D721Med (cell line): ENCODE measurements at regions not wholly inside any gene's neighbourhood (a gene's known extent, or its start where the extent isn't known, plus 50 kb on each side); places are given as distances from the start of the nearest gene placed in this dataset.

Source experiments
- DNase-seq: peaks from one replicate; pipeline ENCODE4 v3.0.0; 2011; ENCODE audit warnings: low spot score; ENCODE audit not compliant: insufficient read length
- FAIRE-seq: peaks from 2 replicates; lab custom pipeline; 2011; peaks lifted over from hg19 to GRCh38; lab: Jason Lieb, UNC
- TF ChIP-seq, protein P1 (sequence below): IDR thresholded peaks from 2 replicates; pipeline ENCODE4 v1.5.1; 2012; ENCODE audit warnings: mild to moderate bottlenecking, control low read depth; ENCODE audit not compliant: insufficient read depth; ENCODE audit errors: missing control alignments

- no peak for FAIRE-seq
- TF ChIP-seq, protein P1, sequence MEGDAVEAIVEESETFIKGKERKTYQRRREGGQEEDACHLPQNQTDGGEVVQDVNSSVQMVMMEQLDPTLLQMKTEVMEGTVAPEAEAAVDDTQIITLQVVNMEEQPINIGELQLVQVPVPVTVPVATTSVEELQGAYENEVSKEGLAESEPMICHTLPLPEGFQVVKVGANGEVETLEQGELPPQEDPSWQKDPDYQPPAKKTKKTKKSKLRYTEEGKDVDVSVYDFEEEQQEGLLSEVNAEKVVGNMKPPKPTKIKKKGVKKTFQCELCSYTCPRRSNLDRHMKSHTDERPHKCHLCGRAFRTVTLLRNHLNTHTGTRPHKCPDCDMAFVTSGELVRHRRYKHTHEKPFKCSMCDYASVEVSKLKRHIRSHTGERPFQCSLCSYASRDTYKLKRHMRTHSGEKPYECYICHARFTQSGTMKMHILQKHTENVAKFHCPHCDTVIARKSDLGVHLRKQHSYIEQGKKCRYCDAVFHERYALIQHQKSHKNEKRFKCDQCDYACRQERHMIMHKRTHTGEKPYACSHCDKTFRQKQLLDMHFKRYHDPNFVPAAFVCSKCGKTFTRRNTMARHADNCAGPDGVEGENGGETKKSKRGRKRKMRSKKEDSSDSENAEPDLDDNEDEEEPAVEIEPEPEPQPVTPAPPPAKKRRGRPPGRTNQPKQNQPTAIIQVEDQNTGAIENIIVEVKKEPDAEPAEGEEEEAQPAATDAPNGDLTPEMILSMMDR = no peak
- DNase-seq = no peak
Measured at GRCh38 chr18:25686960-25687500, 335.1 kb upstream of the ZNF521 start.

DNA sequence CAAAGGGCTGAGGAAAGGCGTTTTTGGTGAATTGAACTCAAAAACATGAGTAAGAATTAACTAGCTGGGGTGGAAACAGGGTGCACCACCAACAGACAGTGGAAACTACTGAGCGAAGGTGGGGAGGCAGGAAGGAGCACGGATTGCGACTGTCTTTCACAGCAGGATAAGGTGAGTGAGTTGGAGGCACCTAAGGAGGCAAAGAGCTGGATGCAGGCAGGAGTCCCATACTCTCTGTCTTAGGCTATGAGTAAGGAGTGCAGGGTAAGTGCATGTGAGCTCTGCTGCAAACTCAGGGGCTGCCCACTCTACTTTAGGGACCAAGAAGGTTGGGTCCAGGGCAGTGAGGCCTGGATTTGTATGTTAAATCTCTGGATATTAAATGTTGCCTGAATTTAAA, 333.1 kb upstream of the ZNF521 start:
- TF ChIP-seq, protein P1 = no peak
- FAIRE-seq (no peak), DNase-seq (no peak)

DNA sequence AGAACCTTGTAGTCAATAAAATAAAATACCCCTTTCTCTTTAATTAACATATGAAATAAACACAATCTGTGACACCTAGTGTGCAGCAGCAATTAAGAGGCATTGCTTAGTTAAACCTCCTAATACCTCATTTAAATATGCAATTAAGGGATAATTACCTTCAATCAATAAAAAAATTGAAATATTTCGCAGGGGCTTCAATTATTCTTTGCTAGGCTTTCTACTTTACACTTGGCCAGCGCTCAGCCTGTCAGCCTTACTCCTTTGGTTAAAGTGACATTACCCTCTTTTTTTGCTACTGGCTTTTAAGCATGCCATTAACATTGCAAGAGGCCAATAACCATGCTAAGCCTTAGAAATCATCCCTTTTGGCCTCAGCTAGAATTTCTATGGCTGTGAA, 327.5 kb upstream of the ZNF521 start:
- TF ChIP-seq, protein P1 = no peak
- FAIRE-seq (no peak), DNase-seq (no peak)

DNA sequence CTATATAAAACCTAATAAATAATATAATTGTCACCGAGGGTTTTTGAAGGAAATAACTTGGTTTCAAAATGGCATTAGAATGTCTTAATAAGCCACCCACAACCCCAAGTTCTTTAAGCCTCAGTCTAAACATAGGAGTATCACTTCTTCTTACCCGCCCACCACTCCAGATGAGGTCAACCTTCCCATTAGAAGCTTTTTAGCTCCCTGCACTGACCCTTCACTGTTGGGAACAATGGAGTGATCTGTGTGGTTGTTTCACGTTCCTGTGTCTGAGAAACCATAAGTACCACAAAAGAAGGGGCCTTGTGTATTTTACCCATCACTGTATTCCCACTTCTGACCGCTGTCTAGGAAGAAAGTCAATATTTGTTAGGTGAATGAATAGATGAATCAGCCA, 326.3 kb upstream of the ZNF521 start:
- no peak for FAIRE-seq
- TF ChIP-seq, protein P1 = no peak
- no peak for DNase-seq

- DNase-seq (no peak), FAIRE-seq (no peak)
- TF ChIP-seq, protein P1 = no peak
Measured at GRCh38 chr18:25675123-25675850, 323.3 kb upstream of the ZNF521 start.

GRCh38 chr18:25674183-25674582, 322.2 kb upstream of the ZNF521 start:
- DNase-seq (no peak), FAIRE-seq (no peak)
- TF ChIP-seq, protein P1 = no peak

DNA sequence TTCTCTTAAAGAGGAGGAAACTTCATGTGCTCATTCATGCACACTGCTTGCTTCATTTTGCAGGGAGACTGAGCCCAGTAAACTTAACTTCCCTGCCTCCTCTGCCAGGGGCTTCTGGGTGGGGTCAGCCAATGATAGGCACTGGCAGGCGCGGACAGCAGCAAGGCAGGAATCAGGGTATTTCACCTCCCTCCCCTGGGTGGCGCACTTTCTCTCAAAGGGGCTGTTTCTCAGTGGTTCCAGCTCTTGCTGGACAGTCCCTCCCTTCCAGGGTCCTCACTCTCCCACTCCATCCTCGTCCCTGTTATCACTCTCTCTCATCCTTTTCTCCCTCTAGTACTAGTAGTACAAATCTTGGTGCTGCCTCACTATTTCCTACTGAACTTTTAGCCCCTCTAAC, 320.5 kb upstream of the ZNF521 start:
- DNase-seq (no peak), FAIRE-seq (no peak)
- TF ChIP-seq, protein P1 = no peak
